ENCODE measurements at regions not wholly inside any gene's neighbourhood (a gene's known extent, or its start where the extent isn't known, plus 50 kb on each side); places are given as distances from the start of the nearest gene placed in this dataset.

DNA sequence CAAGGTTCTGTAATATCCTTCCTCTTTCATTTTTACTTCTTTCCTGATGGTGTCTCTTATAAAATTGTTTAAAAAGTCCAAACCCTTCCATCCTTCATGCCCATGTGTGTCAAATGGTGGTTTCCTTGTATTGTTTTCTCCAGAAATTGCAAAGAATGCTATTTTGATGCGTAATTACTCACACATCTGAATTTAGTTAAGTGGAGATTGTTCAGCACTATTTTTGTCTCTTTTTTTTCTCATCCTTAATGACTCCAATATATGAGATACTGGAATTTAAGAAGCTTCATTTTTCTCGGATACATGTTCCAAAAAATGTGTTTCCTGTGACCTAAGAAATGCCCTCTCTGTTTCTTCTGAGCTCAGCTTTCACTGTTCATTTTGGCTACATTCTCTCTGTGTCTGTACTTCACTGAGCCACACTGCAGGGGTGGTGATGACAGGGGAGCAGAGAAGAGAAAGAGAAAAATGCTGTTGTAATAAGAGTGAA lies 799.8 kb downstream of the DIPK2A start:
- TF ChIP-seq CTCF (optimal IDR thresholded peaks at IDR 0.05 in 1 of 3, IDR thresholded peaks at IDR 0.05 in 1 of 3, conservative IDR thresholded peaks at IDR 0.05 in 1 of 3; ENCODE audit: extremely low read depth in 1 of 3, insufficient read depth in 2 of 3, low read length in 3 of 3) (no peak), EZH2 (IDR thresholded peaks at IDR 0.05; ENCODE audit: low read length) (no peak)
